GM12878 (cell line): ENCODE measurements at regions not wholly inside any gene's neighbourhood (a gene's known extent, or its start where the extent isn't known, plus 50 kb on each side); places are given as distances from the start of the nearest gene placed in this dataset.

Source experiments
- ATAC-seq: fragments of 200-7000 bp; cut with Tn5 transposase; 3 replicates; pipeline ENCODE4 v1.9.1; 2020; ENCODE audit warnings: mild to moderate bottlenecking, moderate library complexity
- BruUV-seq: library from RNA; stranded (reverse); fragments of 400-500 nt; replicated peaks from 2 replicates; lab custom pipeline; 2021; lab: Mats Ljungman, UMichigan
- CTCF ChIA-PET: fragments of 300-600 bp; sonication (Branson Sonifier 250); formaldehyde crosslinking; extraction: SDS; loops from one replicate; lab custom pipeline; 2021; ENCODE audit warnings: inconsistent platforms; lab: Yijun Ruan, JAX
- POLR2A ChIA-PET: fragments of 350-600 bp; formaldehyde crosslinking; extraction: SDS; loops from one replicate; lab custom pipeline; 2021; ENCODE audit warnings: inconsistent platforms; lab: Charles Lee
- RAD21 ChIA-PET: fragments of 300-600 bp; sonication (Branson Sonifier 250); formaldehyde crosslinking; loops from one replicate; lab custom pipeline; 2023; ENCODE audit warnings: antibody characterized with exemption; ENCODE audit not compliant: unreplicated experiment; lab: Charles Lee
- SMC1A ChIA-PET: fragments of 300-600 bp; sonication (Branson Sonifier 250); formaldehyde crosslinking; loops from one replicate; lab custom pipeline; 2023; ENCODE audit not compliant: unreplicated experiment, uncharacterized antibody; lab: Charles Lee
- DNase-seq: peaks from one replicate; pipeline ENCODE4 v3.0.0-alpha.2; 2011; ENCODE audit warnings: low read depth, low spot score
- FAIRE-seq: peaks from 3 replicates; lab custom pipeline; 2011; peaks lifted over from hg19 to GRCh38; lab: Jason Lieb, UNC
- H2AFZ ChIP-seq: 2 replicates; pipeline ENCODE4 v1.6.0; 2011; ENCODE audit warnings: low read depth, low read length, control low read depth; ENCODE audit not compliant: control insufficient read depth
- H3K27ac ChIP-seq: 2 replicates; pipeline ENCODE4 v1.5.1; 2011; ENCODE audit warnings: control low read depth; ENCODE audit not compliant: control insufficient read depth, insufficient read depth
- H3K27me3 ChIP-seq, 2 experiments: replicated peaks in 1 of 2; 2 replicates each; pipeline versions ENCODE4 v1.6.0 to v1.6.1; 2011; ENCODE audit warnings: low read length in 1 of 2; ENCODE audit not compliant: control insufficient read depth in 2 of 2, insufficient read depth in 2 of 2
- H3K36me3 ChIP-seq, 2 experiments: 2 replicates each; pipeline ENCODE4 v1.5.1; 2011; ENCODE audit warnings: low read length in 1 of 2; ENCODE audit not compliant: control insufficient read depth in 2 of 2, insufficient read depth in 2 of 2
- H3K4me1 ChIP-seq: 2 replicates; pipeline ENCODE4 v1.6.1; 2011; ENCODE audit warnings: mild to moderate bottlenecking, low read length, moderate library complexity, mixed read lengths; ENCODE audit not compliant: control insufficient read depth, insufficient read depth
- H3K4me2 ChIP-seq: 2 replicates; pipeline ENCODE4 v1.6.0; 2011; ENCODE audit warnings: control low read depth; ENCODE audit not compliant: control insufficient read depth, insufficient read depth
- H3K4me3 ChIP-seq: fragments of 200-600 bp; sonication (generic); 2 replicates; pipeline ENCODE4 v1.5.1; 2016
- H3K79me2 ChIP-seq: 2 replicates; pipeline ENCODE4 v1.6.0; 2011; ENCODE audit warnings: low read length; ENCODE audit not compliant: control insufficient read depth, insufficient read depth
- H3K9ac ChIP-seq: 2 replicates; pipeline ENCODE4 v1.8.0; 2011; ENCODE audit warnings: low read length, control low read depth, mixed read lengths; ENCODE audit not compliant: control insufficient read depth, insufficient read depth
- H3K9me3 ChIP-seq: replicated peaks from 3 replicates; pipeline ENCODE4 v1.5.1; 2011; ENCODE audit warnings: mild to moderate bottlenecking, low read length; ENCODE audit not compliant: control insufficient read depth, insufficient read depth
- H4K20me1 ChIP-seq: 2 replicates; pipeline ENCODE4 v1.6.0; 2011; ENCODE audit not compliant: control insufficient read depth, insufficient read depth
- BCL11A ChIP-seq: IDR thresholded peaks from 2 replicates; pipeline ENCODE4 v1.6.1; 2011; ENCODE audit warnings: low read depth, low read length
- EP300 ChIP-seq, 2 experiments: fragments of 150-350 bp in 1 of 2; IDR thresholded peaks; 2 replicates each; pipeline ENCODE4 v1.6.1; 2011 to 2012; ENCODE audit warnings: low read depth in 2 of 2, low read length in 2 of 2, borderline replicate concordance in 1 of 2, improper control_type of control experiment in 1 of 2, inconsistent platforms in 1 of 2; ENCODE audit not compliant: control insufficient read depth in 1 of 2
- MTA2 ChIP-seq: fragments of 450-650 bp; IDR thresholded peaks from 2 replicates; pipeline ENCODE4 v1.6.1; 2016; ENCODE audit warnings: low read depth, mild to moderate bottlenecking, moderate library complexity
- MYC ChIP-seq: IDR thresholded peaks from 2 replicates; pipeline ENCODE4 v1.6.1; 2011; ENCODE audit warnings: mild to moderate bottlenecking, low read length, moderate library complexity, inconsistent platforms; ENCODE audit not compliant: insufficient read depth, insufficient replicate concordance, insufficient read length, severe bottlenecking
- NFXL1 ChIP-seq: fragments of 450-650 bp; IDR thresholded peaks from 2 replicates; pipeline ENCODE4 v1.6.1; 2017; ENCODE audit warnings: antibody characterized with exemption, mild to moderate bottlenecking, borderline replicate concordance
- RAD51 ChIP-seq: fragments of 450-650 bp; IDR thresholded peaks from 2 replicates; pipeline ENCODE4 v1.6.1; 2016; ENCODE audit warnings: moderate library complexity, mild to moderate bottlenecking, inconsistent platforms
- RCOR1 ChIP-seq: conservative IDR thresholded peaks from 2 replicates; pipeline ENCODE4 v1.6.1; 2012; ENCODE audit warnings: low read depth, low read length, improper control_type of control experiment
- ZNF207 ChIP-seq: fragments of 450-650 bp; IDR thresholded peaks from 2 replicates; pipeline ENCODE4 v1.6.1; 2014; ENCODE audit warnings: antibody characterized with exemption, mild to moderate bottlenecking, borderline replicate concordance
- WGBS: methylation state at CpG from one replicate; pipeline ENCODE4 v1.1.6; 2016; ENCODE audit warnings: low lambda C conversion rate; ENCODE audit not compliant: insufficient replicate concordance, insufficient coverage; ENCODE audit errors: missing lambda C conversion rate; 5-methylcytosine and 5-hydroxymethylcytosine counted together
- in situ Hi-C: fragments of 300-500 bp; cut with MboI; formaldehyde crosslinking; loops from 9 replicates; pipeline ENCODE4 v1.14.3; 2018; ENCODE audit warnings: mixed read lengths
- intact Hi-C: fragments of 100-400 bp; cut with micrococcal nuclease; formaldehyde crosslinking; loops from one replicate; pipeline ENCODE4 v1.14.2; 2022; ENCODE audit not compliant: unreplicated experiment
- TF ChIP-seq, protein P1 (sequence below): IDR thresholded peaks from 2 replicates; pipeline ENCODE4 v1.6.1; 2012; ENCODE audit warnings: low read length, inconsistent platforms
- TF ChIP-seq, protein P2 (sequence below): fragments of 150-350 bp; IDR thresholded peaks from 2 replicates; pipeline ENCODE4 v1.6.1; 2014; ENCODE audit warnings: mild to moderate bottlenecking, low read depth, low read length
- TF ChIP-seq, protein P3 (sequence below): fragments of 450-650 bp; IDR thresholded peaks from 2 replicates; pipeline ENCODE4 v1.6.1; 2017; ENCODE audit warnings: low read depth, mild to moderate bottlenecking, moderate library complexity
- TF ChIP-seq, protein P4 (sequence below): IDR thresholded peaks from 2 replicates; pipeline ENCODE4 v1.6.1; 2011; ENCODE audit warnings: low read depth, low read length, improper control_type of control experiment, borderline replicate concordance

DNA sequence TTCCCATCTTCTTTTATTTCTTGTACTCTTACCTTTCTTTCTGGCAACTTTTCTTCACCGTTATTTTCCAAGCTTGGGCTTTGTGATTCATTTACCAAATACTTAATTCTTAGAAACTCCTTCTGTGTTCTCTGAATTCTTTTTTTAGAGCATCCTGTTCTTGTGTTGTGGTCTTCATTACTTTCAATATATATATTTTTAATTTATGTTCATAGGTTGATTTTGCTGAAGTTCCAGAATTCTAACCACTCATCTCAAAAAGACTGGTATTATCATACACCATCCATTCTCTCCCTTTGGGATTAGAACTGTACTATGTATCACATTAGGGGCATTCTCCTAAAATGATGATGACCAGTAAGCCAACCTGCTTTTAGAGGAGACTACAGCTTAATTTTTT lies 362.3 kb upstream of the CBLB start:
- WGBS, result 7% methylated on average over 1 of the region's 1 CpG
- H3K27ac ChIP-seq, result no peak overlapping the region
- no TSS peak for BruUV-seq
- POLR2A ChIA-PET, result interaction anchor here (0.6 kb wide), 1 partner anchor 363 kb away, joined by 3 read pairs; no protein-coding TSS in a partner anchor
- H3K9ac ChIP-seq, result no peak overlapping the region
- in situ Hi-C loops (no loop called here), intact Hi-C loops (no loop called here)
- CTCF ChIA-PET, result no interaction called here
- no peaks in the 10 kb centered on the region for H3K79me2 ChIP-seq
- H4K20me1 ChIP-seq, result no peaks in the 10 kb centered on the region
- RAD21 ChIA-PET, result interaction anchor here (1.1 kb wide), 1 partner anchor 46 kb away, joined by 3 read pairs; no protein-coding TSS in a partner anchor
- H3K27me3 ChIP-seq, result no peaks in the 10 kb centered on the region
- SMC1A ChIA-PET, result interaction anchor here (1.0 to 2.3 kb wide), 4 partner anchors 17 to 213 kb away, joined by 4 to 6 read pairs (median 4); no protein-coding TSS in a partner anchor
- no peak overlapping the region for H2AFZ ChIP-seq
- ATAC-seq (no peak), FAIRE-seq (no peak), DNase-seq (no peak)
- H3K4me1 ChIP-seq, result no peaks in the 10 kb centered on the region
- TF ChIP-seq BCL11A (no peak), EP300 (IDR thresholded peaks at IDR 0.05; ENCODE audit: borderline replicate concordance in 1 of 2, control insufficient read depth in 1 of 2, low read depth in 2 of 2, low read length in 2 of 2) (no peak), MYC (no peak), MTA2 (no peak), NFXL1 (no peak), RCOR1 (no peak), ZNF207 (no peak), RAD51 (no peak)
- TF ChIP-seq, protein P1, sequence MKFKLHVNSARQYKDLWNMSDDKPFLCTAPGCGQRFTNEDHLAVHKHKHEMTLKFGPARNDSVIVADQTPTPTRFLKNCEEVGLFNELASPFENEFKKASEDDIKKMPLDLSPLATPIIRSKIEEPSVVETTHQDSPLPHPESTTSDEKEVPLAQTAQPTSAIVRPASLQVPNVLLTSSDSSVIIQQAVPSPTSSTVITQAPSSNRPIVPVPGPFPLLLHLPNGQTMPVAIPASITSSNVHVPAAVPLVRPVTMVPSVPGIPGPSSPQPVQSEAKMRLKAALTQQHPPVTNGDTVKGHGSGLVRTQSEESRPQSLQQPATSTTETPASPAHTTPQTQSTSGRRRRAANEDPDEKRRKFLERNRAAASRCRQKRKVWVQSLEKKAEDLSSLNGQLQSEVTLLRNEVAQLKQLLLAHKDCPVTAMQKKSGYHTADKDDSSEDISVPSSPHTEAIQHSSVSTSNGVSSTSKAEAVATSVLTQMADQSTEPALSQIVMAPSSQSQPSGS, result no peak
- TF ChIP-seq, protein P2, sequence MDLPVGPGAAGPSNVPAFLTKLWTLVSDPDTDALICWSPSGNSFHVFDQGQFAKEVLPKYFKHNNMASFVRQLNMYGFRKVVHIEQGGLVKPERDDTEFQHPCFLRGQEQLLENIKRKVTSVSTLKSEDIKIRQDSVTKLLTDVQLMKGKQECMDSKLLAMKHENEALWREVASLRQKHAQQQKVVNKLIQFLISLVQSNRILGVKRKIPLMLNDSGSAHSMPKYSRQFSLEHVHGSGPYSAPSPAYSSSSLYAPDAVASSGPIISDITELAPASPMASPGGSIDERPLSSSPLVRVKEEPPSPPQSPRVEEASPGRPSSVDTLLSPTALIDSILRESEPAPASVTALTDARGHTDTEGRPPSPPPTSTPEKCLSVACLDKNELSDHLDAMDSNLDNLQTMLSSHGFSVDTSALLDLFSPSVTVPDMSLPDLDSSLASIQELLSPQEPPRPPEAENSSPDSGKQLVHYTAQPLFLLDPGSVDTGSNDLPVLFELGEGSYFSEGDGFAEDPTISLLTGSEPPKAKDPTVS, result no peak
- TF ChIP-seq, protein P3, sequence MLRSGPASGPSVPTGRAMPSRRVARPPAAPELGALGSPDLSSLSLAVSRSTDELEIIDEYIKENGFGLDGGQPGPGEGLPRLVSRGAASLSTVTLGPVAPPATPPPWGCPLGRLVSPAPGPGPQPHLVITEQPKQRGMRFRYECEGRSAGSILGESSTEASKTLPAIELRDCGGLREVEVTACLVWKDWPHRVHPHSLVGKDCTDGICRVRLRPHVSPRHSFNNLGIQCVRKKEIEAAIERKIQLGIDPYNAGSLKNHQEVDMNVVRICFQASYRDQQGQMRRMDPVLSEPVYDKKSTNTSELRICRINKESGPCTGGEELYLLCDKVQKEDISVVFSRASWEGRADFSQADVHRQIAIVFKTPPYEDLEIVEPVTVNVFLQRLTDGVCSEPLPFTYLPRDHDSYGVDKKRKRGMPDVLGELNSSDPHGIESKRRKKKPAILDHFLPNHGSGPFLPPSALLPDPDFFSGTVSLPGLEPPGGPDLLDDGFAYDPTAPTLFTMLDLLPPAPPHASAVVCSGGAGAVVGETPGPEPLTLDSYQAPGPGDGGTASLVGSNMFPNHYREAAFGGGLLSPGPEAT, result no peak
- TF ChIP-seq, protein P4, sequence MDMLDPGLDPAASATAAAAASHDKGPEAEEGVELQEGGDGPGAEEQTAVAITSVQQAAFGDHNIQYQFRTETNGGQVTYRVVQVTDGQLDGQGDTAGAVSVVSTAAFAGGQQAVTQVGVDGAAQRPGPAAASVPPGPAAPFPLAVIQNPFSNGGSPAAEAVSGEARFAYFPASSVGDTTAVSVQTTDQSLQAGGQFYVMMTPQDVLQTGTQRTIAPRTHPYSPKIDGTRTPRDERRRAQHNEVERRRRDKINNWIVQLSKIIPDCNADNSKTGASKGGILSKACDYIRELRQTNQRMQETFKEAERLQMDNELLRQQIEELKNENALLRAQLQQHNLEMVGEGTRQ, result no peak
- H3K4me3 ChIP-seq, result no peak overlapping the region
- H3K36me3 ChIP-seq, result no peaks in the 10 kb centered on the region; a peak in 1 of 4 replicates
- peaks cover 10% of the 10 kb centered on the region for H3K9me3 ChIP-seq
- no peak overlapping the region for H3K4me2 ChIP-seq
